Endothelial cell of hepatic sinusoid (primary cell): ENCODE measurements at regions not wholly inside any gene's neighbourhood (a gene's known extent, or its start where the extent isn't known, plus 50 kb on each side); places are given as distances from the start of the nearest gene placed in this dataset.
"Not testable (repeated sequence)": the region's sequence is repeated elsewhere in the genome, so short reads cannot be mapped to it uniquely, and the experiment has no call there.

ENCODE experiments used
- in situ Hi-C: cut with HindIII; loops from 2 replicates; pipeline ENCODE4 v1.10.0; 2017; ENCODE audit warnings: low sequenced_read_pairs

DNA sequence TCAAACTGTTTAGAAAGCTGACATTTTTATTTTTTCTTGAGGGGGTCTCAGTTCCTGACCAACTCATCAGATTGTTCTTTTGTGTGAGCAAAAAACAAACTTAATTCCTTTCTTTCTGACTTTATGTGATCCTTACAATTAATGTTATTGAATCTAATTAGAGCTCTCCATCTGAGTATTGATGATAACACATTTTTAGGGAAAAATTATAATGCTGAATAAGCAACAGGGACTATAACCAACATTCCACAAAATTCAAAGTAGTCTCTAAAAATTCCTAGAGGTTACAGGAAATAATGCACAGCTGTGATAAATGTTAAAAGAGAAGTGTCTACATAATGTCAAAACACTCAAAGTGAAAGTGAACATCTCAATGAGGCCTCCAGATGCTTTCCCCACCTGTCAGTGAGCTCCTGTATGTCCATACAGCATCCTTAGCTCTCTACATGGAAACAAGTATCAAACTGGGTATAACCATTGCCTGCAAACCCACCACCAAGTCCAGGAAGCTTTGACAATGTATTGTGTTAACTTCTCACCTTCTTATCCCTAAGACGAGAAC lies 786.0 kb upstream of the SLC39A10 start:
- in situ Hi-C loops = no loop called here

DNA sequence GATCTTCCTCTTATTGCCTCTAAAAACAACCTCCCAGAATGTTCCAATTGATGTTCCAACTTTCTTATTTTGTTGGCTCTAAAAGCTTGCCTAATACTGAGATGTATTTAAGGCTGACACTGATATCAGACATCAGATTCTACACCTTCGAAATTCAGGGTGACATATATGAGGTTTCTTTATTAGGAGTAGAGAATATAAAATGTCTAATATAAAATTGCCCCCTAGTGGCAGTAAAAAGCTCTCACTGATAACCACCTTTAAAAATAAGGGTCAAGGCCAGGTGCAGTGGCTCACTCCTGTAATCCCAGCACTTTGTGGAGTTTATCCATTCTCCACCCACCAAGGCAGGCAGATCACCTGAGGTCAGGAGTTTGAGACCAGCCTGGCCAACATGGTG lies 789.7 kb upstream of the SLC39A10 start:
- in situ Hi-C loops = no loop called here

DNA sequence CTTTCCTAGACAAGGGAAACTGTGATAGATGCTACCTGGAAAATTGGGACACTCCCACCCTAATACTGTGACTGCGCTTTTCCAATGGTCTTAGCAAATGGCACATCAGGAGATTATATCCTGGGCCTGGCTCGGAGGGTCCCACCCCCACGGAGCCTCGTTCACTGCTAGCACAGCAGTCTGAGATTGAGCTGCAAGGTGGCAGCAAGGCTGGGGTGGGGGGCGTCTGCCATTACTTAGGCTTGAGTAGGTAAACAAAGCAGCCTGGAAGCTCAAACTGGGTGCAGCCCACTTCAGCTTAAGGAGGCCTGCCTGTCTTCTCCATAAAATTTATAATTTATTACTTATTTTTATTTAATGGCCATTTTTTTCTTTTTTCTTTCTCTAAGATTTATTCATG lies 802.1 kb upstream of the SLC39A10 start:
- in situ Hi-C loops = no loop called here

DNA sequence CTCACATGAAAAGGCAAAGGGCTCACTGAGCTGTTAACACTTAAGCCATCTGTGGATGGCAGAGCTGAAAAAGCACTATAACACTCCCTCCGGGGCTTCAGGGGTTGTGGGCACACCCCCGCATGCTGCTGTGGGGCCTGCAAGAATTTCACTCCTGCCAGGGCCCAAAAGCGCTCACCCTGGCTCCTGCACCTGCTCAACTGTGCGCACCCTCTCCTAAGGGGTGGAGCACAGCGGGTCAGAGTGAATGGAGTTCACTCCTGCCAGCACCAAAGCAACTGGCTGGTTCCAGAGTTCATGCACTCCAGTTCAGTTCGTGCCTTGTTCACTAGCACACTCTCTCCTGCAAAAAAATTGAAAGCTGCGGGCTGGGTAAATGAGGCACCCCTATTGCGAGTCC lies 814.2 kb upstream of the SLC39A10 start:
- in situ Hi-C loops = no loop called here

DNA sequence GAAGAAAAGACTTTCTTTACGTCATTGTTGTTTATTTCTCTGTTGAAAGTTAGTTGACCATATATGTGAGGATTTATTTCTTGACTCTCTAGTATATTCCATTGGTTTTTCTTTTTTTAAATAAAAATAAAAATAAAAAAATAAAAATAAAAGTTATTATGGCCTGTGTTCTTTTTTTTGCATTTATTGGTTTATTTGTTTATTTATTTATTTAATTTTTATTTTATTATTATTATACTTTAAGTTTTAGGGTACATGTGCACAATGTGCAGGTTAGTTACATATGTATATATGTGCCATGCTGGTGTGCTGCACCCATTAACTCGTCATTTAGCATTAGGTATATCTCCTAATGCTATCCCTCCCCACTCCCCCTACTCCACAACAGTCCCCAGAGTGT lies 822.7 kb upstream of the SLC39A10 start:
- in situ Hi-C loops = not testable (repeated sequence)

DNA sequence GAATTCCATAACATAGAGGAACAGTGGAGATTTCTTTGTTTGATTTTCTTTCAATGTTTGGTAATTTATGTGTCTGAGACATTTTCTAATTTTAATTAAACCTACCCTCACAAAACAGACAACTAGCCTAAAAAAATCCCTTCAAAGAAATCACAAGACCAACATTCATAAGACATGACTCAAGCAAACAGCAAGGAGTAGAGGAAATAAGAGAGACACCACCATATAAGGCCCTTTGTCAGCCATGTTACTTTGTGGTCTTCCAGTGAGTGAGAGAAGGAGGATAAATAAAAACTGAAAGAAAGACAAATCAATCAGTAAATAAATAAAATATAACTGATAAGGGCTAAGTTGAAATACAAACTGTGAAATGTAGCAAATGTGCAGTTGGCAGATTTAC lies 830.8 kb upstream of the SLC39A10 start:
- in situ Hi-C loops = no loop called here

DNA sequence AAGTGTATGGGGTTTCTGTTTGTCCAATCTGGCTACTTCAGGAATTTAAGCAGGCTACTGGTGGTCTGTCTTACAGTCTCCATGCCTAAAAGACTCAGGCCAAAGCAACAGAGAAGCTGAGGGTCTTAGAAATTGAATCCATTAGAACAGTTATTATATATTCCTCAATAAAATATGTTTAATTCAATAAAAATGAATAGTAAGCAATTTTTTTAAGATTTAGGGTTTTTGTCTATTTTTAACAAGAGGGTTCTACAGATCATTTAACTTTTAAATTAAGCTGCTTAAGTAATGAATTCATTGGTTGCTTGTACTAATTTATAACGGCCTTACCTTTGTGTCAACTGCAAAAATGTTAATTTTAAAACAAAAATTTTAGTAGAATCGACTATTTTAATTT lies 832.6 kb upstream of the SLC39A10 start:
- in situ Hi-C loops = no loop called here

DNA sequence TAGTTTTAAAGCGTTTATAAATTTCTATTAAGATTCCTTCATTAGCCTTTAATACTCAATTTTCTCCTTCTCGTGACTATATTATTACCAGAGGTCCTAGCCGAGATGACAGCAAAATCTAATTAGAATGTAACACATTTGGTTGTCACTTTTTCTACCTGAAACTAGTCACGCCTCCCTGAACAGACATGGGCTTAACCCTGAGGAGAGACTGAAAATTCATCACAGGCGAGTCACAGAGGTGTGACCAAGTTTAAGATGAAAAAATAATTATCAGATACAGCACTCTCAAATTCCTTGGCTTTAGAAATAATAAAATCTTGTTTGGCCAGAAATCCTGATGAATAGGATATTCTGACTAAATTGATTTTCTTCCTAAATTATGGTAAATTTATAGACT lies 834.4 kb upstream of the SLC39A10 start:
- in situ Hi-C loops = no loop called here

DNA sequence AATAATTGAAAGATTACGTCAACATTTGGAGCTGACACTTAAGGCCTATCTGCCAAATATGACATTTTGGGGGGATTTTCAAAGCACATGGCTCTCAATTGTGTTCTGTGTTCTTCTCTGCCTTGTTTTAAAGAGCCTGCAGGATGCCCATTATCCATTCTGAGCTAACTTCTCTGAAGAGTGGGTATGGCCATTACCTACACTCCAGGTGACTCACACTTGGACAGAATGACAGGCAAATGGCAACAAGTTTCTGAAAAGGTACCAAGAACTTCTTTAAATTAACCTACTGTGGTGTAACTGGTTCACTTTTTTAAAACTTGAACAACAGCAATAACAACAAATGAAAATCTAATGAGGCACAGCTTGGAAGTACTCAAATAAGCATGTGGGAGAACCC lies 834.9 kb upstream of the SLC39A10 start:
- in situ Hi-C loops = no loop called here

DNA sequence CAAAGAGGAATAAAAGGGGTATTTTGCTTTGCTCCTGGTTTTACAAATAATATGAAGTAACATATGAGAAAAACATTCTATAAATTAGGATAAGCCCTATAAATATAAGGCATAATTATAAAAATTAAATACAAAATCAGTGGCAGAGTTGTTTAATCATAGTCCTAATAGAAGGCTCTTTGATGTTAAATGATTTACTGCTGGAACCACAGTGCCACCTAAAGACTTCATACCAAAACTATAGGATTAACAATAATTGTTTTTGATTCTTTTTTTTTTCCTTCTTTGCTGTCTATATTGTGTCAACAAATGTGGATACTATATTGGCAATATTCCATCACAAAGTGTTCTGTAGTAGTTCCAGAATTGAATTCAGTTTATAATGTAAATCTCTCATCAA lies 837.7 kb upstream of the SLC39A10 start:
- in situ Hi-C loops = no loop called here

DNA sequence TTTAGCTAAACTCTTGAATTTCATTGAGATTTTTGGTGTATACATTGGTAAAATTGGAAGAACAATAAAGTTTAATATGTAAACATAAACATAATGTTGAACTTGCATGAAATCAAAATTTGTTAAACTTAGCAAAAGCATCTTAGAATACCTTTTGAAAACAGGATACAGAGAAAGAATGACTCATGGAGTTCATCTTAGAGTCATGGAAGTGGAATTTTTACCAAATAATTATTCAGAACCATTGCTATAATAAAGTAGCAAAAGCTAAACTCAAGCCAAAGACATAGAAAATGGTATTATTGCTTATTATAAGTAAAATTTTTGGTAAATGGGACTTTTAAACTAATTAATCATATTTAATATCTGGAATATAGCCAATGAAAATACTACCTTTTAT lies 841.6 kb upstream of the SLC39A10 start:
- in situ Hi-C loops = no loop called here

DNA sequence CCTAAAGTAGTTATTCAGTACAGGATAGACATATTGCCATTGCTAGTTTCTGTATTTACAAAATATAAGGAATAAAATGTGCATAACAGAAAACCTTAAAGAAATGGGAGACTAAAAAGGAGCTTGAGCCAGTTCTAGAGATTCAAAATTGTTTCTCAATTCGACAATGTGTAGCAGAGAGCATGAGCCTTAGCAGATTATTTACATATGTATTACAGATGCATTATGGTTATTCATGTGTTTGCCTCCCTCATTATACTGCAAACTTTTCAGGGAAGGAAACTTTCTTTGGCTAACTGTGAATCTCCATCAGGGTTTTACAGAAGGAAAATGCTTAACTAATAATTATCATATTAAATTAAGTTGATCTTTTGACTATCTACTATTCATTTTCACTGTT lies 854.4 kb upstream of the SLC39A10 start:
- in situ Hi-C loops = no loop called here

DNA sequence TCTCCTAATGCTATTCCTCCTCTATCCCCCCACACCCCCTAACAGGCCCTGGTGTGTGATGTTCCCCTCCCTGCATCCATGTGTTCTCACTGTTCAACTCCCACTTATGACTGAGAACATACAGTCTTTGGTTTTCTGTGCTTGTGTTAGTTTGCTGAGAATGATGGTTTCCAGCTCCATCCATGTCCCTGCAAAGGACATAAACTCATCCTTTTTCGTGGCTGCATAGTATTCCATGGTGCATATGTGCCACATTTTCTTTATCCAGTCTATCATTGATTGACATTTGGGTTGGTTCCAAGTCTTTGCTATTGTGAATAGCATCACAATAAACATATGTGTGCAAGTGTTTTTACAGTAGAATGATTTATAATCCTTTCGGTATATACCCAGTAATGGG lies 870.0 kb upstream of the SLC39A10 start:
- in situ Hi-C loops = not testable (repeated sequence)

DNA sequence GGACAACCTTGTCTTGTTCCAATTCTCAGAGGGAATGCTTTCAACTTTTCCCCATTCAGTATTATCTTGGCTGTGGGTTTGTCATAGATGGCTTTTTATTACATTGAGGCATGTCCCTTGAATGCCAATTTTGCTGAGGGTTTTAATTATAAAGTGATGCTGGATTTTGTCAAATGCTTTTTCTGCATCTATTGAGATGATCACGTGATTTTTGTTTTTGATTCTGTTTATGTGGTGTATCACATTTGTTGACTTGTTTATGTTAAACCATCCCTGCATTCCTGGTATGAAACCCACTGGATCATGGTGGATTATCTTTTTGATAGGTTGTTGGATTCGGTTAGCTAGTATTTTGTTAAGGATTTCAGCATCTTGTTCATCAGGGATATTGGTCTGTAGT lies 885.6 kb upstream of the SLC39A10 start:
- in situ Hi-C loops = not testable (repeated sequence)

DNA sequence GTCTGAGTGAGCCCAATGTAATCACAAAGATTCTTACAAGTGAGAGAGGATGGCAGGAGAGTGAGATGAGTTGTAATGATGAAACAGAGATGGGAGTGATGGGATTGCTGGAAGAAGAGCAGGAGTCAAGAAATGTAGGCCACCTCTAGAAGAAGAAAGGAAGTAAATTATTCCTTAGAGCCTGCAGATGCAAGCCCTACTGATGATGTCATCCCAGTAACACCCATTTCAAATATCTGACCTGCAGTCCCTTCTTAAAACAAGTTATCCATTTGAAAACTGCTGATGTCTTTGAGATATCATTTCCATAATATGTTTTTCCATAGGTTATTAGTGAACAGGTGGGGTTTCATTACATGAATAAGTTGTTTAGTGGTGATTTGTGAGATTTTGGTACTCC lies 888.0 kb upstream of the SLC39A10 start:
- in situ Hi-C loops = no loop called here

DNA sequence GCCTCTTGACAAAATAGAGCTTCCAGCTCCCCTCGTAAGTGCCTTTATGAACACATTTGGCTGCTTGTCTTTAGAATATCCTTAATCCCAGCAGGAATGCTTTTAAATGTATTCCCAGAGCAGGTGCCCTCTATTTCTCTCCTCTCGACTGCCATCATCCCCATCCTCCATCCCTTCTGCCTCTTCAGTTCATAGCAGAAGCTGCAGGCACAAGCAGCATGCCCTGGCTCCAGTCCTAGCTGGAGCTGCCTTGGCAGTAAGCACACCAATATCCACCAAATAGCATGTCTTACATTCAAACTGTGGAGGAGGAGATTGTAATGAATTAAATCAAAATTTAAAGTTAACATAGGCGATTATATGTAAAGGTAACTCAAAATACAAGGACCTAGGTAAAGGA lies 891.3 kb upstream of the SLC39A10 start:
- in situ Hi-C loops = no loop called here

DNA sequence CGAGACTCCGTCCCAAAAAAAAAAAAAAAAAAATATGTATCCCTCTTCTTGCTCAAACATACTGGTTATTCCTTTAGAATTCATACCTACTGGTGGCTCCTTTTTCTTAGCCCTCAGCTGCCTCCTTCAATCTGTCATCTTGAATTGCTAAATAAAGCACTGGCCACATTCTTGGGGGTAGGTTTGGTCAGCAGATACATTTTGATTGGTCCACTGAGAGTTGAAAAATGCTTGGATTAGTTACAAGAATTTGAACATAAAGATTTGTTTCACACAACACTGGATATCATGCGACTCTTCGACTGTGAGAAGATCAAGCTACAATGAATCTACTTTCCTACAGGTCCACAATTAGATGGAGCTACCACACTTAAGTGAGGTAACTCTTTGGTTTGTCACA lies 906.1 kb upstream of the SLC39A10 start:
- in situ Hi-C loops = no loop called here

DNA sequence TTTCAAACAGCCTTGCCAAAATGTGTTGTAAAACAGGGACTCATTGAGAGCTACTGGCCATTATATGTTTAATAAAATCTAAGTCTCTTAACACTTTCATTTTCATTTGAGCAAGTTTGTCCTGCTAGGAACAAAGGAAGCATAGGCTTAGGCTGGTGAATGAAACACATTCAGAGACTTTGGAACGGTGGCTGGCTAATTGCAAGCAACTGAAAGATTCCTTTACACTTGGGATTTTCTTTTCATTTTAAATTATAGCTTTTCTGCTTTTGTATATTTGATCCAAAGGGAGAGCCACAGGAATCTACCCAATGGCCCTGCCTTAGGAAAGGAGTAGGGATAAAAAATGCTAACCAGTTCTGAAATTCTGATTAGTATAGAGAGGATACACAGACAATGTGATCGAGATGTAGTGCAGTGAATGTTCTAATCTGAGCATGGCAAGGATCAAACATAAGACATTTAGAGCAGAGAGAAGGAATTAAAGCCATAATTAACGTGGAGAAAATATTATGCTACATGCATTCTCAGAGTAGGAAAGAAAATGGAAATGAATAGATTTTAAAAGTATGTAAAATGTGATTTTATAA lies 911.4 kb upstream of the SLC39A10 start:
- in situ Hi-C loops = no loop called here

DNA sequence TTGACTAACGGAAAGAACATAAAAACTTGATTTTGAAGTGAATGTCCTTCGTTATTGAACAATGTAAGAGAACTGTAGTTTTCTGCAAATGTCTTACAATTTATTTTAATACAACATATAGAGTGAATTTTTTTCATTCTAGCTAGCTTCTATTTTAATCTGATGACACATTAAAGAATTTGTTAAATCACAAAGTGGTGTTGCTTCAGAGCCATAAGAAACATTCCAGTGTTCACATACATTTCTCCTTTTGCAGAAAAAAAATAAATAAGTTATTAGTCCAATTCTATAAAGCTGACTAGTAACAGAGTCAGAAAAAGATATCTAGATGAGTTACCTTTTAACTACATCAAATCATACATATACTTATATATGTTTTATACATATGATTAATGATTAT lies 914.3 kb upstream of the SLC39A10 start:
- in situ Hi-C loops = no loop called here

DNA sequence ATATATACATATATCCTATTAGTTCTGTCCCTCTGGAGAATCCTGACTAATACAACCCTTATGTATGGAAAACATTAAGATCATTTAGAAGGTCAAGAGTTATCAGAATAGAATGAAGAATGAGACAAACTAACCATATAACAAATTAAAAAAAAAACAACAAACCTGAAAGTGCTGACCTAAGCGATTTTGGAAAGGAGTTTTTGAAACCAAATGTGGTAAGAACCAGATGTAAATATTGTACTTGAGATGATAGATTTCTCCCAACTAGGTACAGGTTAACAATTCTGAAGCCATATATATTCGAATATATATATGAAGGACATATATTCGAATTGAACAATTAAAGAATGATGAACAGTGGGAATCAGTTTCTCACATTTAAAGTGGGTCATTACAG lies 917.8 kb upstream of the SLC39A10 start:
- in situ Hi-C loops = no loop called here

DNA sequence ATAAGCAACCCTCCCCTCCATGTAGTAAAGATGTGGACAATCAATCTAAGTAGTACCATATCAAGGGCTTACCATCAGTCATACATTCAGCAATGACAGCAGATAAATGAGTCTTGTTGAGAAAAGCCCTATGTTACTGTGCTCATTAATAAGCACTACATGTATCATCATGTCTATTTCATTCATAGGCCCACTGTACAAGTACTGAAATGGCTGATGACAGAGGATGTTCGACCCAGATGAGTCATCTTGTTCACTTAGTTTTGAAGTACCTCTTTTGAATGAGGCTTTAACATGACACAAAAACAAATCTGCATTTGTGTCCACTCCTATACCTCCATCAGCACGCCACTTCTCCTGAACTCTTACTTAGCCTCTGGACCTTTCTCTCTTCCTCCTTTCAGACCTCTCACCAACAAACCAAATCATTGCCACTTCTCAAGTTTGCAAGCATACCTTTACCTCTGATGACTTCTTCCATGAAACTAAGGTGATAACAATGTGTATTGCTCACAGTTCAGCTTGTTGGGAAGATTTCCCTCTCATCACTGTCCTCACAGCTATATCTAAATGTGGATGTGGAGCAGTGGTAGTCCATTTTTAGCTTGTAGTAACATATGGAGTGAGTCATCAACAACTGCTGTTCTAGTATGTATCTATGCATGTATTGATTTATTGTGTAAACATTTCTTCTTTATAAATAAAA lies 921.0 kb upstream of the SLC39A10 start:
- in situ Hi-C loops = no loop called here

DNA sequence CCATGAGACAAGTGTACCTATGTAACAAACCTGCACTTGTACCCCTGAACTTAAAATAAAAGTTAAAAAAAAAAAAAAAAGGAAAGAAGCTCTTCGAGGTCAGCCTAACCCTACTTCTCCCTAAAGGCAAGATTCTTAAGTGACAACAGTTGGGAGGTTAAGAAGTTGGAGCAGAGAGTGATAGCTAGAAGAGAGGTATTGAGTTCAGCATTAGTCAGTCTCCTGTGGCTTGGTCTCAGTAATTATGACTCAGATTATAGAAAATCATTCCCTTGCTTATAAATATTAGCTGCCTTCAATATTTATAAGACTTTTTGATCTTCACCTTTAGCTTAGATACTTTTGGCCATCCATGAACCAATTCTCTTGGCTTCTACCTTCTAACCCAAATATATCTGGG lies 926.8 kb upstream of the SLC39A10 start:
- in situ Hi-C loops = no loop called here

DNA sequence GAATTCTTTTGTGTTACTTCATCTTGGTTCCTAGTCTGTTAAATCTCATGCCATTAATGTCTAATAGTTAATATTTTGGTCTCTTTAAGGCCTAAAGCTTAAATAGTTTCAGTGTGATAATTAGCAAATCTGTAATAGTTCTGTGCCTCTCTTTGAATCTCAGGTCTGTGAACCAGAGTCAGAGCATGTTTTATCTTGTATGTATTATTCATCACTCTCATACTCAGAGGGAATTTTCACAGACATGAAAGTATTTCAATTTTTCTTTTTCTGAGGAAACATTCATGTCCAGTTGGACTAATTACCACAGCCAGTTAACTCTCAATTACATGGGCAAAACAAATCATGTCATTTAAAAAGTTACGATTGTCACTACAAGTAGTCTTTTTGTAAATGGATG lies 931.9 kb upstream of the SLC39A10 start:
- in situ Hi-C loops = no loop called here
